ENCODE measurements at regions not wholly inside any gene's neighbourhood (a gene's known extent, or its start where the extent isn't known, plus 50 kb on each side); places are given as distances from the start of the nearest gene placed in this dataset.

GRCh38 chr5:30878746-30879145 lies 314.7 kb upstream of the CDH6 start:
- no peak for DNase-seq (ENCODE audit: low read depth)
- TF ChIP-seq, protein P1, sequence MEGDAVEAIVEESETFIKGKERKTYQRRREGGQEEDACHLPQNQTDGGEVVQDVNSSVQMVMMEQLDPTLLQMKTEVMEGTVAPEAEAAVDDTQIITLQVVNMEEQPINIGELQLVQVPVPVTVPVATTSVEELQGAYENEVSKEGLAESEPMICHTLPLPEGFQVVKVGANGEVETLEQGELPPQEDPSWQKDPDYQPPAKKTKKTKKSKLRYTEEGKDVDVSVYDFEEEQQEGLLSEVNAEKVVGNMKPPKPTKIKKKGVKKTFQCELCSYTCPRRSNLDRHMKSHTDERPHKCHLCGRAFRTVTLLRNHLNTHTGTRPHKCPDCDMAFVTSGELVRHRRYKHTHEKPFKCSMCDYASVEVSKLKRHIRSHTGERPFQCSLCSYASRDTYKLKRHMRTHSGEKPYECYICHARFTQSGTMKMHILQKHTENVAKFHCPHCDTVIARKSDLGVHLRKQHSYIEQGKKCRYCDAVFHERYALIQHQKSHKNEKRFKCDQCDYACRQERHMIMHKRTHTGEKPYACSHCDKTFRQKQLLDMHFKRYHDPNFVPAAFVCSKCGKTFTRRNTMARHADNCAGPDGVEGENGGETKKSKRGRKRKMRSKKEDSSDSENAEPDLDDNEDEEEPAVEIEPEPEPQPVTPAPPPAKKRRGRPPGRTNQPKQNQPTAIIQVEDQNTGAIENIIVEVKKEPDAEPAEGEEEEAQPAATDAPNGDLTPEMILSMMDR (IDR thresholded peaks at IDR 0.05; ENCODE audit: low read length, missing control alignments): no peak
- no peak overlapping the region for H3K4me3 ChIP-seq (replicated peaks; ENCODE audit: low read depth, low read length)

DNA sequence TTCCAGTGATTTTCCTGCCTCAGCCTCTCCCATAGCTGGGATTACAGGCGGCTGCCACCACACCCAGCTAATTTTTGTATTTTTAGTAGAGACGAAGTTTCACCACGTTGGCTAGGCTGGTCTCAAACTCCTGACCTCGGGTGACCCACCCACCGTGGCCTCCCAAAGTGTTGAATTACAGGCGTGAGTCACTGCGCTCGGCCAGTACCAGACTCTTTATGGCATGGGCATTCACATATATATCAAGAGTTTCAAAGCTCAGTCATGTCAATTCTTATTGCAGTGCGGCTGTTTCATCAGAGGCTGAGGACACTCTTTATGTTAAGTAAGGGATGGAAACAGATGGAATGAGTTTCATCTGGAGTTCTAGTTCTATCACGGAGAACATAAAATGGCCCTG lies 315.2 kb upstream of the CDH6 start:
- TF ChIP-seq, protein P1 (IDR thresholded peaks at IDR 0.05; ENCODE audit: low read length, missing control alignments): no peak
- no peak for DNase-seq (ENCODE audit: low read depth)
- H3K4me3 ChIP-seq (replicated peaks; ENCODE audit: low read depth, low read length): no peak overlapping the region

DNA sequence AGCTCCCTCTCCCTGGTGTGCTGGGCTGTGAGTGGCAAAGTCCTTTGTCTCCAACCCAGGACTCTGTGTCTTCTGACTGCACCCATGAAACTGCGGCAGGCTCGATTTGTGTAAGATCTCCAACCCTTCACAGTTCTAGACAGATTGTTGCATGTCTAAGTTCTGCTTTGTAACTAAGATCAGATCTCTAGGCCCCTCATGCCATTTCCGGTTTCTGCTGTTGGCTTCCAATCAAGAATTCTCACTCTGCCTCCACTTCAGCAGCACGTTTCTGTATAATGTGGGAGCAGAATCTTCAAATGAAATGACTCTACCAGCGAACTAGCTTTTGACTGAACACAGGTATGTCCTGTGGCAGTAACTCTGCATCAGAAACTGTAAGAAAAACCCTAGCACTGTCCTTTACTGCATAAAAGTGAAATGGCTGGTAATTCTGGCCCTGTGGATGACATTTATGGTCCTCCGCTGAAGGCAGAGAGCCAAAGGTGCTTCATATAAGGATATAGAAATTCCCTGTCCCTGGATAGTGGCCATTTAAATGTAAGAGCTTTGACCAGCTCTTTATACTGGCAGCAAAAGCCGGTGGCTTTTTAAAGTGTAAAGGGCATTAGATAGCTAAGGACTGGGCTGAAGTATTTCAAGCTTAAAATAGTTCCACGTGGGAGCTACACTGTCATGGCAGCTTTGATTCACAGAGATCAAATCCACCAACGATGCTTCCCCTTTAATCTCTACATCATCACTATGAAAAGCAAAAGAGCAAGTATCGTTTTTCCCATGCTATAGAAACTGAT lies 319.0 kb upstream of the CDH6 start:
- H3K4me3 ChIP-seq (replicated peaks; ENCODE audit: low read depth, low read length): no peak overlapping the region
- TF ChIP-seq, protein P1 (IDR thresholded peaks at IDR 0.05; ENCODE audit: low read length, missing control alignments): no peak
- DNase-seq (ENCODE audit: low read depth): no peak

GRCh38 chr5:30871196-30871595 lies 322.3 kb upstream of the CDH6 start:
- DNase-seq (ENCODE audit: low read depth): no peak
- TF ChIP-seq, protein P1 (IDR thresholded peaks at IDR 0.05; ENCODE audit: low read length, missing control alignments): no peak
- H3K4me3 ChIP-seq (replicated peaks; ENCODE audit: low read depth, low read length): no peak overlapping the region

DNA sequence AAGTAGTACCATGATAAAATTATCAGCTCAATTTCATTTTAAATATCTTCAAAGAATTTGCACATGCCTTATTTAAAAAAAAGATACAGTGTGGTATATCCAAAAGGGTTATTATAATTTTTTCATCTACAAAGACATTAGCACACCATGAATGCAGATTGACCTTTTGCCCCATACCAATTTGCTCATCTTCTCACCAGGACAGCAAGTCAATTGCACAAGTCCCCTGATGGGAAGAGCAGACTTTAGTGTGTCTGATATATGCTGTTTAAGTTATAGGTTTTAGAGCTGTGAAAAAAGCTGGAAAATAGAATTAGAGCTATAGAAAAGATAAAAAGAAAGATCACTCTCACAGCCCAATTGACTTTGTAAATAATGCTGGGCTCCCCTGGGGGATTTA lies 325.8 kb upstream of the CDH6 start:
- TF ChIP-seq, protein P1 (IDR thresholded peaks at IDR 0.05; ENCODE audit: low read length, missing control alignments): no peak
- no peak overlapping the region for H3K4me3 ChIP-seq (replicated peaks; ENCODE audit: low read depth, low read length)
- no peak for DNase-seq (ENCODE audit: low read depth)

DNA sequence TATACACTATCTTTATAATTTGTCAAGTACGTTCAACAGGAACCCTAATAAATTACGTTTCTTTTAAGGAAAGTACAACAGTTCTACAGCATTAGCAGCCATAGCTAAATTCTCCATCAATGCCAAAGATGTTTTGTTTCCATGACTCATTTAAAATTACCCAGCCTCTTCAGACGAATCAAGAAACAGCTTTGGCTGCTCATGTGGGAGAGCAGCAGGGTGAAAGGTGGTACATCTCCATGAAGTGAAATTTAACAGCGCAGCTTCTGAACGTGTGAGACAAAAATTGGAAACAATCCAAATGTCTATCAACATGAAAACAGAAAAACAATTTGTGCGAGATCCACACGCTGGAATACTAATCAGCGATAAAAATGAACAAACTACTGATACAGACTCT lies 327.3 kb upstream of the CDH6 start:
- TF ChIP-seq, protein P1 (IDR thresholded peaks at IDR 0.05; ENCODE audit: low read length, missing control alignments): no peak
- H3K4me3 ChIP-seq (replicated peaks; ENCODE audit: low read depth, low read length): no peak overlapping the region
- peak; percentile 7 for DNase-seq (ENCODE audit: low read depth)

GRCh38 chr5:30856242-30856641 lies 337.2 kb upstream of the CDH6 start:
- no peak for DNase-seq (ENCODE audit: low read depth)
- TF ChIP-seq, protein P1 (IDR thresholded peaks at IDR 0.05; ENCODE audit: low read length, missing control alignments): no peak
- H3K4me3 ChIP-seq (replicated peaks; ENCODE audit: low read depth, low read length): no peak overlapping the region

Measured in fibroblast of pulmonary artery (primary cell).